Naive thymus-derived CD4-positive, alpha-beta T cell (primary cell): ENCODE measurements at regions not wholly inside any gene's neighbourhood (a gene's known extent, or its start where the extent isn't known, plus 50 kb on each side); places are given as distances from the start of the nearest gene placed in this dataset.
"Not testable (repeated sequence)": the region's sequence is repeated elsewhere in the genome, so short reads cannot be mapped to it uniquely, and the experiment has no call there.

ENCODE experiments used
- ATAC-seq: fragments of 150-1000 bp; cut with Tn5 transposase; 2 replicates; pipeline ENCODE4 v1.10.0; 2021; ENCODE audit warnings: mild to moderate bottlenecking, moderate library complexity
- CTCF ChIA-PET: fragments of 350-600 bp; sonication (Branson Sonifier 250); formaldehyde crosslinking; loops from one replicate; lab custom pipeline; 2021; ENCODE audit warnings: antibody characterized with exemption; lab: Charles Lee
- POLR2A ChIA-PET: fragments of 350-600 bp; sonication (Branson Sonifier 250); formaldehyde crosslinking; loops from one replicate; lab custom pipeline; 2021; ENCODE audit warnings: antibody characterized with exemption, inconsistent platforms; lab: Charles Lee
- DNase-seq, 9 donors: peaks; one replicate each; pipeline versions ENCODE4 v3.0.0 to v3.0.0-alpha.2; 2020 to 2022; ENCODE audit warnings: mixed read lengths in 1 of 9
- H3K27ac ChIP-seq: one replicate; pipeline ENCODE4 v1.7.0; 2013; ENCODE audit warnings: mild to moderate bottlenecking, low read depth, low read length, moderate library complexity
- H3K27me3 ChIP-seq, 2 donors: one replicate each; pipeline ENCODE4 v1.7.0; 2013; ENCODE audit warnings: low read length in 2 of 2, mild to moderate bottlenecking in 2 of 2, moderate library complexity in 2 of 2; ENCODE audit not compliant: control insufficient read depth in 2 of 2, insufficient read depth in 2 of 2
- H3K36me3 ChIP-seq, 3 experiments: 1 replicate in 2 of 3; 2 replicates in 1 of 3; pipeline ENCODE4 v1.7.0; 2013; ENCODE audit warnings: low read length in 3 of 3, mild to moderate bottlenecking in 3 of 3, moderate library complexity in 1 of 3; ENCODE audit not compliant: insufficient read depth in 3 of 3, control insufficient read depth in 2 of 3
- H3K4me1 ChIP-seq, 2 donors: one replicate each; pipeline ENCODE4 v1.7.0; 2013; ENCODE audit warnings: low read length in 2 of 2, mild to moderate bottlenecking in 2 of 2, moderate library complexity in 1 of 2; ENCODE audit not compliant: control insufficient read depth in 2 of 2, insufficient read depth in 2 of 2
- H3K4me3 ChIP-seq: 2 replicates; pipeline ENCODE4 v1.7.0; 2013; ENCODE audit warnings: mild to moderate bottlenecking, low read length
- H3K9me3 ChIP-seq, 3 experiments: 1 replicate in 2 of 3; 2 replicates in 1 of 3; pipeline ENCODE4 v1.7.0; 2013; ENCODE audit warnings: low read length in 3 of 3; ENCODE audit not compliant: control insufficient read depth in 2 of 3
- H3K27ac Mint-ChIP-seq, 9 donors: one replicate each; pipeline ENCODE4 v1.8.0; 2020 to 2022; ENCODE audit warnings: mixed read lengths in 9 of 9, mild to moderate bottlenecking in 8 of 9, moderate library complexity in 5 of 9, inconsistent platforms in 2 of 9
- H3K27me3 Mint-ChIP-seq, 5 donors: one replicate each; pipeline ENCODE4 v1.8.0; 2021 to 2022; ENCODE audit warnings: mixed read lengths in 5 of 5, mild to moderate bottlenecking in 1 of 5
- H3K36me3 Mint-ChIP-seq, 5 donors: one replicate each; pipeline ENCODE4 v1.8.0; 2020 to 2022; ENCODE audit warnings: mixed read lengths in 5 of 5, mild to moderate bottlenecking in 3 of 5, inconsistent platforms in 1 of 5
- H3K4me1 Mint-ChIP-seq, 7 donors: one replicate each; pipeline ENCODE4 v1.8.0; 2020 to 2022; ENCODE audit warnings: mixed read lengths in 7 of 7, mild to moderate bottlenecking in 3 of 7, inconsistent platforms in 1 of 7
- H3K4me3 Mint-ChIP-seq, 10 donors: one replicate each; pipeline ENCODE4 v1.8.0; 2020 to 2022; ENCODE audit warnings: mild to moderate bottlenecking in 10 of 10, mixed read lengths in 10 of 10, moderate library complexity in 6 of 10, inconsistent platforms in 2 of 10
- H3K9me3 Mint-ChIP-seq, 11 donors: one replicate each; pipeline ENCODE4 v1.8.0; 2020 to 2022; ENCODE audit warnings: mixed read lengths in 11 of 11, mild to moderate bottlenecking in 4 of 11, inconsistent platforms in 1 of 11, moderate library complexity in 1 of 11
- intact Hi-C, 2 donors: fragments of 100-400 bp; cut with micrococcal nuclease; formaldehyde crosslinking; loops; one replicate each; pipeline ENCODE4 v1.15.1; 2023

DNA sequence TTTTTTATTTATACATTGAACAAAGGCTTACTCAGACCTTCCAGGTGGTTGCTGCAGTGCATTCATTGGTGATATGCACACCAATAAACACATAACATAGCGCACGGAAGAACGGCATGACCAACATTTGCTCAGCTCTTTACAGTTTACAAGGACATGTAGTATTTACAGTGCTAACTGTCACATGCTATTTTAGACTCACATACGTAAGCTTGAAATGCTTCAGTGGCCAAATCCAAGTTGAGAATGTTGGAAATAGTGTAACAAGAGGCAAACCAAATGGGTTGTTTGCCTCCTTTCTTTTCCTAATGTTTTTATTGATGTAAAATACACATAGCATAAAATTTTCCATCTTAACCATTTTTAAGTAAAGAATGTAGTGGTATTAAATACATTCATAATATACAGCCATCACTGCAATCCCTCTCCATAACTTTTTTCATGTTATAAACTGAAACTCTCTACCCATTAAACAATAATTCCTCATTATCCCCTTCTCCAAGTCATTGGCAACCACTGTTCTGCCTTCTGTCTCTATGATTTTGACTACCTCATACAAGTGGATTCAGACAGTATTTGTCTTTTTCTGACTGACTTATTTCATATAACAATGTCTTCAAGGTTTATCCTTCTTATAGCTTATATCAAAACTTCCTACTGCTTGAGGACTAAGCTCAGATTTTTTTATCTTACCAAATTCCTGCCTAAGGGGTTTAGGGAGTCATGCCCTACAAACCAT is 1722.9 kb upstream of the AGA start:
- no peak overlapping the region for H3K4me3 Mint-ChIP-seq
- Histone ChIP-seq H3K27ac (no peak overlapping the region), H3K36me3 (no peaks in the 10 kb centered on the region), H3K4me3 (no peak overlapping the region), H3K27me3 (no peaks in the 10 kb centered on the region), H3K9me3 (no peaks in the 10 kb centered on the region), H3K4me1 (no peaks in the 10 kb centered on the region)
- intact Hi-C loops = no loop called here
- H3K27ac Mint-ChIP-seq = no peak overlapping the region
- no peaks in the 10 kb centered on the region for H3K4me1 Mint-ChIP-seq
- ATAC-seq (no peak), DNase-seq (no peak)
- H3K9me3 Mint-ChIP-seq = peaks cover 4 to 47% (median 13%) of the 10 kb centered on the region in 11 donors
- peaks cover 0 to 7% (median 0%) of the 10 kb centered on the region in 5 donors for H3K36me3 Mint-ChIP-seq
- POLR2A ChIA-PET = no interaction called here
- H3K27me3 Mint-ChIP-seq = no peaks in the 10 kb centered on the region
- CTCF ChIA-PET = no interaction called here

DNA sequence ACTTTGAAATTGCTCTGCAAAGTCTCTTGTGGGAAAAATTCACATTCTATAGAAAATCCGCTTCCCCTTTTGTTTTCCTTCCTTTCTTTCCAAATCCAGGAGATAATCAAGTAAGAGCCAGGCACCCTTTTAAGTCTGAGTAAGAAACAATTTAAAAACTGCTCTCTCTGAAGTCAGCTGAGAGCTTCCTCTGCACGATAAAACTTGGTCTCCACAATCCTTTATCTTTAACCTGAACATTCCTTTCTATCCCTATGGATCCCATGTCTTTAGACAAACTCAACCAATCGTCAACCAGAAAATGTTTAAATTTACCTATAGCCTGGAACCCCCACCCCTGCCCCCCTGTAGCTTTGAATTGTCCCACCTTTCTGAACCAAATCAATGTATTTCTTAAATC is 1723.6 kb upstream of the AGA start:
- no peaks in the 10 kb centered on the region for H3K4me1 ChIP-seq
- no peaks in the 10 kb centered on the region for H3K36me3 ChIP-seq
- no peak overlapping the region for H3K27ac ChIP-seq
- H3K9me3 Mint-ChIP-seq = peaks cover 4 to 46% (median 13%) of the 10 kb centered on the region in 11 donors
- CTCF ChIA-PET = no interaction called here
- H3K27me3 Mint-ChIP-seq = no peaks in the 10 kb centered on the region
- ATAC-seq (no peak), DNase-seq (no peak)
- H3K27ac Mint-ChIP-seq = no peak overlapping the region
- POLR2A ChIA-PET = no interaction called here
- no peak overlapping the region for H3K4me3 Mint-ChIP-seq
- intact Hi-C loops = no loop called here
- H3K4me1 Mint-ChIP-seq = no peaks in the 10 kb centered on the region
- no peaks in the 10 kb centered on the region for H3K27me3 ChIP-seq
- no peak overlapping the region for H3K4me3 ChIP-seq
- H3K36me3 Mint-ChIP-seq = peaks cover 0 to 7% (median 0%) of the 10 kb centered on the region in 5 donors
- H3K9me3 ChIP-seq = no peaks in the 10 kb centered on the region

DNA sequence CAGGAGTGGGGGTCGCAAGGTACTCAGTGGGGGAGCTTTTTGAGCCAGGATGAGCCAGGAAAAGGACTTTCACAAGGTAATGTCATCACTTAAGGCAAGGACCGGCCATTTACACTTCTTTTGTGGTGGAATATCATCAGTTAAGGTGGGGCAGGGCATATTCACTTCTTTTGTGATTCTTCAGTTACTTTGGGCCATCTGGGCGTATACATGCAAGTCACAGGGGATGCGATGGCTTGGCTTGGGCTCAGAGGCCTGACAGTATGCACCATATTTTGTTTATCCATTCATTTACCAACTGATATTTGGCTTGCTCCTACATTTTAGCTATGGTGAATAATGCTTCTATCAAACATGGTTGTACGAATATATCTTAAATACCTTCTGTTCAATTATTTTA is 1728.1 kb upstream of the AGA start:
- H3K27me3 ChIP-seq, H3K27me3 Mint-ChIP-seq, H3K4me3 Mint-ChIP-seq, H3K9me3 ChIP-seq, ATAC-seq, H3K27ac Mint-ChIP-seq, H3K36me3 ChIP-seq, DNase-seq, CTCF ChIA-PET, intact Hi-C loops, POLR2A ChIA-PET, H3K27ac ChIP-seq, H3K4me1 Mint-ChIP-seq, H3K36me3 Mint-ChIP-seq, H3K4me1 ChIP-seq, H3K4me3 ChIP-seq: not testable (repeated sequence)
- H3K9me3 Mint-ChIP-seq = peaks cover 4 to 50% (median 13%) of the 10 kb centered on the region in 11 donors

- CTCF ChIA-PET = no interaction called here
- Mint-ChIP-seq H3K9me3 (peaks cover 0 to 16% (median 4%) of the 10 kb centered on the region in 11 donors), H3K36me3 (no peaks in the 10 kb centered on the region)
These were observed 1740.5 kb upstream of the AGA start for GRCh38 chr4:179182741-179183140.

DNA sequence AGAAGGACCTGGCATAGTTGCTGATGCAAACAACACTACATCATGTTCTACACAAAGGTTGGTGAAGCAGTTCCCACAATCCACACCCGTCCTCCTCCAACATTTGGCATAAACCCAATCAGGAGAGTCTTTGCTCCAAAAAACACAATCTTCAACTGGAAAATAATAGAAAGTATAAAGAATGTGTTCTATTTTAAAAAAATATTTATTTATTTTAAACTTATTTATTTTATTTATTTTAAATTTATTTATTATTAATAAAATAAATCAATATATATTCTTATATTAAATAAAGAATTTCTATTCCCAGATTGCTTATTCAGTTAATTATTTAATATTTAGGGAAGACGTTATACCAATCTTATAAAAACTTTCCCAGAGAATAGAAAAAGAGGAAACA is 1753.7 kb upstream of the AGA start:
- no peak overlapping the region for H3K27ac ChIP-seq
- peaks cover 0 to 8% (median 4%) of the 10 kb centered on the region in 11 donors for H3K9me3 Mint-ChIP-seq
- H3K4me3 Mint-ChIP-seq = no peak overlapping the region
- no peaks in the 10 kb centered on the region for H3K4me1 ChIP-seq
- no peak for ATAC-seq
- H3K4me3 ChIP-seq = no peak overlapping the region
- intact Hi-C loops = no loop called here
- H3K27ac Mint-ChIP-seq = no peak overlapping the region
- POLR2A ChIA-PET = no interaction called here
- no peaks in the 10 kb centered on the region for H3K4me1 Mint-ChIP-seq
- H3K36me3 Mint-ChIP-seq = no peaks in the 10 kb centered on the region
- CTCF ChIA-PET = no interaction called here
- no peaks in the 10 kb centered on the region for H3K27me3 Mint-ChIP-seq
- H3K9me3 ChIP-seq = no peaks in the 10 kb centered on the region
- H3K27me3 ChIP-seq = no peaks in the 10 kb centered on the region
- no peaks in the 10 kb centered on the region for H3K36me3 ChIP-seq
- DNase-seq = no peak

More at GRCh38 chr4:179182741-179183140, 1740.5 kb upstream of the AGA start:
- Histone ChIP-seq H3K4me1 (no peaks in the 10 kb centered on the region), H3K27me3 (no peaks in the 10 kb centered on the region), H3K36me3 (no peaks in the 10 kb centered on the region), H3K27ac (no peak overlapping the region), H3K9me3 (no peaks in the 10 kb centered on the region), H3K4me3 (no peak overlapping the region)
- Mint-ChIP-seq H3K4me1 (no peaks in the 10 kb centered on the region), H3K27me3 (no peaks in the 10 kb centered on the region), H3K4me3 (no peak overlapping the region), H3K27ac (no peak overlapping the region)
- POLR2A ChIA-PET = no interaction called here
- no peak for ATAC-seq
- DNase-seq = no peak
- intact Hi-C loops = no loop called here

- intact Hi-C loops = no loop called here
- Histone ChIP-seq H3K27me3 (no peaks in the 10 kb centered on the region), H3K27ac (no peak overlapping the region), H3K9me3 (no peaks in the 10 kb centered on the region), H3K4me1 (no peaks in the 10 kb centered on the region), H3K4me3 (no peak overlapping the region), H3K36me3 (no peaks in the 10 kb centered on the region)
- peaks cover 0 to 8% (median 3%) of the 10 kb centered on the region in 11 donors for H3K9me3 Mint-ChIP-seq
- H3K4me1 Mint-ChIP-seq = no peaks in the 10 kb centered on the region
- no peak overlapping the region for H3K4me3 Mint-ChIP-seq
- ATAC-seq (no peak), DNase-seq (no peak)
- H3K36me3 Mint-ChIP-seq = no peaks in the 10 kb centered on the region
- no peaks in the 10 kb centered on the region for H3K27me3 Mint-ChIP-seq
- ChIA-PET CTCF (no interaction called here), POLR2A (no interaction called here)
- H3K27ac Mint-ChIP-seq = no peak overlapping the region
These were observed 1754.3 kb upstream of the AGA start for GRCh38 chr4:179196511-179196910.

DNA sequence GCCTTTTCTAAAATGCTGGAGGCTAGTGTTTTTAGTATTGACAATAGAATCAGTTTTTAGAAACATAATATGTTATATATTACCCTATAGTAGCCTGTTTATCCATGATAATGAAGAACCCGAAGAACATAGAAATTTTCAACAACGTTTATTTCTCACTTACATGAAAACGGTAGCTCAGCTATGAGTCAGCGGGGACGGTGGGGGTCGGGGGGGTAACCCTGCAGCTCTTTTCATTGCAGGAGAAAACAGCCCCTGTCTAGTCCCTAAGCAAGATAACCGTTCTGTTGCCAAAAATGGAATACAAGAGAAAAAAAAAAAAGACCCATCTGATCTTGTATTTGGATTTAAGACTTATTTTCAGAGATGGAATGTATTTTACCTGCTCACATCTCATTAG is 1758.4 kb upstream of the AGA start:
- H3K4me3 ChIP-seq = no peak overlapping the region
- no peaks in the 10 kb centered on the region for H3K36me3 Mint-ChIP-seq
- H3K9me3 ChIP-seq = no peaks in the 10 kb centered on the region
- no peaks in the 10 kb centered on the region for H3K36me3 ChIP-seq
- H3K27ac ChIP-seq = no peak overlapping the region
- H3K27me3 Mint-ChIP-seq = no peaks in the 10 kb centered on the region
- intact Hi-C loops = no loop called here
- H3K4me3 Mint-ChIP-seq = no peak overlapping the region
- CTCF ChIA-PET = no interaction called here
- no peaks in the 10 kb centered on the region for H3K4me1 ChIP-seq
- no peak overlapping the region for H3K27ac Mint-ChIP-seq
- no peak for ATAC-seq
- POLR2A ChIA-PET = no interaction called here
- no peak for DNase-seq
- no peaks in the 10 kb centered on the region for H3K27me3 ChIP-seq
- H3K4me1 Mint-ChIP-seq = no peaks in the 10 kb centered on the region
- H3K9me3 Mint-ChIP-seq = peaks cover 0 to 8% (median 2%) of the 10 kb centered on the region in 11 donors
